ENCODE measurements at regions not wholly inside any gene's neighbourhood (a gene's known extent, or its start where the extent isn't known, plus 50 kb on each side); places are given as distances from the start of the nearest gene placed in this dataset.
"Not testable (repeated sequence)": the region's sequence is repeated elsewhere in the genome, so short reads cannot be mapped to it uniquely, and the experiment has no call there.

- Histone ChIP-seq H3K9me3 (ENCODE audit: control insufficient read depth in 3 of 3, low read length in 3 of 3) (no peaks in the 10 kb centered on the region), H3K36me3 (ENCODE audit: control insufficient read depth in 3 of 3, insufficient read depth in 3 of 3, low read length in 3 of 3) (no peaks in the 10 kb centered on the region), H3K27ac (ENCODE audit: low read depth, low read length) (no peak overlapping the region), H3K4me3 (ENCODE audit: low read length in 3 of 3) (no peak overlapping the region), H3K27me3 (ENCODE audit: control insufficient read depth in 3 of 3, insufficient read depth in 3 of 3, low read length in 3 of 3) (no peaks in the 10 kb centered on the region), H3K9ac (ENCODE audit: low read depth in 1 of 3, low read length in 3 of 3) (no peak overlapping the region), H3K4me1 (ENCODE audit: control insufficient read depth in 3 of 3, insufficient read depth in 3 of 3, low read length in 3 of 3) (no peaks in the 10 kb centered on the region)
These were observed 433.1 kb upstream of the KCNMB2 start for GRCh38 chr3:178103140-178103539.

- H3K4me3 ChIP-seq (ENCODE audit: low read length in 3 of 3), result no peak overlapping the region
- H3K27me3 ChIP-seq (ENCODE audit: control insufficient read depth in 3 of 3, insufficient read depth in 3 of 3, low read length in 3 of 3), result no peaks in the 10 kb centered on the region
- H3K36me3 ChIP-seq (ENCODE audit: control insufficient read depth in 3 of 3, insufficient read depth in 3 of 3, low read length in 3 of 3), result no peaks in the 10 kb centered on the region
- H3K4me1 ChIP-seq (ENCODE audit: control insufficient read depth in 3 of 3, insufficient read depth in 3 of 3, low read length in 3 of 3), result no peaks in the 10 kb centered on the region
- H3K9me3 ChIP-seq (ENCODE audit: control insufficient read depth in 3 of 3, low read length in 3 of 3), result no peaks in the 10 kb centered on the region
- no peak overlapping the region for H3K9ac ChIP-seq (ENCODE audit: low read depth in 1 of 3, low read length in 3 of 3)
- H3K27ac ChIP-seq (ENCODE audit: low read depth, low read length), result no peak overlapping the region
These were observed 428.4 kb upstream of the KCNMB2 start for GRCh38 chr3:178107804-178108203.

GRCh38 chr3:178109691-178110090 lies 426.5 kb upstream of the KCNMB2 start:
- H3K27me3 ChIP-seq (ENCODE audit: control insufficient read depth in 3 of 3, insufficient read depth in 3 of 3, low read length in 3 of 3), result no peaks in the 10 kb centered on the region
- H3K36me3 ChIP-seq (ENCODE audit: control insufficient read depth in 3 of 3, insufficient read depth in 3 of 3, low read length in 3 of 3), result no peaks in the 10 kb centered on the region
- no peak overlapping the region for H3K4me3 ChIP-seq (ENCODE audit: low read length in 3 of 3)
- no peaks in the 10 kb centered on the region for H3K4me1 ChIP-seq (ENCODE audit: control insufficient read depth in 3 of 3, insufficient read depth in 3 of 3, low read length in 3 of 3)
- no peaks in the 10 kb centered on the region for H3K9me3 ChIP-seq (ENCODE audit: control insufficient read depth in 3 of 3, low read length in 3 of 3)
- no peak overlapping the region for H3K9ac ChIP-seq (ENCODE audit: low read depth in 1 of 3, low read length in 3 of 3)
- H3K27ac ChIP-seq (ENCODE audit: low read depth, low read length), result no peak overlapping the region

GRCh38 chr3:178112134-178112533 lies 424.1 kb upstream of the KCNMB2 start:
- H3K4me3 ChIP-seq (ENCODE audit: low read length in 3 of 3), result no peak overlapping the region
- no peaks in the 10 kb centered on the region for H3K9me3 ChIP-seq (ENCODE audit: control insufficient read depth in 3 of 3, low read length in 3 of 3)
- no peaks in the 10 kb centered on the region for H3K4me1 ChIP-seq (ENCODE audit: control insufficient read depth in 3 of 3, insufficient read depth in 3 of 3, low read length in 3 of 3)
- no peaks in the 10 kb centered on the region for H3K36me3 ChIP-seq (ENCODE audit: control insufficient read depth in 3 of 3, insufficient read depth in 3 of 3, low read length in 3 of 3)
- H3K27ac ChIP-seq (ENCODE audit: low read depth, low read length), result no peak overlapping the region
- no peaks in the 10 kb centered on the region for H3K27me3 ChIP-seq (ENCODE audit: control insufficient read depth in 3 of 3, insufficient read depth in 3 of 3, low read length in 3 of 3)
- H3K9ac ChIP-seq (ENCODE audit: low read depth in 1 of 3, low read length in 3 of 3), result no peak overlapping the region

GRCh38 chr3:178112552-178112951 lies 423.7 kb upstream of the KCNMB2 start:
- not testable (repeated sequence) for H3K4me1 ChIP-seq (ENCODE audit: control insufficient read depth in 3 of 3, insufficient read depth in 3 of 3, low read length in 3 of 3); H3K4me3 ChIP-seq (ENCODE audit: low read length in 3 of 3); H3K27me3 ChIP-seq (ENCODE audit: control insufficient read depth in 3 of 3, insufficient read depth in 3 of 3, low read length in 3 of 3); H3K36me3 ChIP-seq (ENCODE audit: control insufficient read depth in 3 of 3, insufficient read depth in 3 of 3, low read length in 3 of 3); H3K9me3 ChIP-seq (ENCODE audit: control insufficient read depth in 3 of 3, low read length in 3 of 3); H3K27ac ChIP-seq (ENCODE audit: low read depth, low read length); H3K9ac ChIP-seq (ENCODE audit: low read depth in 1 of 3, low read length in 3 of 3)

- Histone ChIP-seq H3K27me3 (ENCODE audit: control insufficient read depth in 3 of 3, insufficient read depth in 3 of 3, low read length in 3 of 3) (no peaks in the 10 kb centered on the region), H3K9me3 (ENCODE audit: control insufficient read depth in 3 of 3, low read length in 3 of 3) (no peaks in the 10 kb centered on the region), H3K4me1 (ENCODE audit: control insufficient read depth in 3 of 3, insufficient read depth in 3 of 3, low read length in 3 of 3) (no peaks in the 10 kb centered on the region), H3K4me3 (ENCODE audit: low read length in 3 of 3) (no peak overlapping the region), H3K9ac (ENCODE audit: low read depth in 1 of 3, low read length in 3 of 3) (no peak overlapping the region), H3K27ac (ENCODE audit: low read depth, low read length) (no peak overlapping the region), H3K36me3 (ENCODE audit: control insufficient read depth in 3 of 3, insufficient read depth in 3 of 3, low read length in 3 of 3) (no peaks in the 10 kb centered on the region)
These were observed 418.6 kb upstream of the KCNMB2 start for GRCh38 chr3:178117641-178118040.

GRCh38 chr3:178119608-178120295 lies 416.5 kb upstream of the KCNMB2 start:
- H3K4me1 ChIP-seq (ENCODE audit: control insufficient read depth in 3 of 3, insufficient read depth in 3 of 3, low read length in 3 of 3); H3K9me3 ChIP-seq (ENCODE audit: control insufficient read depth in 3 of 3, low read length in 3 of 3); H3K9ac ChIP-seq (ENCODE audit: low read depth in 1 of 3, low read length in 3 of 3); H3K4me3 ChIP-seq (ENCODE audit: low read length in 3 of 3); H3K36me3 ChIP-seq (ENCODE audit: control insufficient read depth in 3 of 3, insufficient read depth in 3 of 3, low read length in 3 of 3); H3K27me3 ChIP-seq (ENCODE audit: control insufficient read depth in 3 of 3, insufficient read depth in 3 of 3, low read length in 3 of 3); H3K27ac ChIP-seq (ENCODE audit: low read depth, low read length): not testable (repeated sequence)

- Histone ChIP-seq H3K27me3 (ENCODE audit: control insufficient read depth in 3 of 3, insufficient read depth in 3 of 3, low read length in 3 of 3) (no peaks in the 10 kb centered on the region), H3K9me3 (ENCODE audit: control insufficient read depth in 3 of 3, low read length in 3 of 3) (no peaks in the 10 kb centered on the region), H3K36me3 (ENCODE audit: control insufficient read depth in 3 of 3, insufficient read depth in 3 of 3, low read length in 3 of 3) (no peaks in the 10 kb centered on the region), H3K4me1 (ENCODE audit: control insufficient read depth in 3 of 3, insufficient read depth in 3 of 3, low read length in 3 of 3) (no peaks in the 10 kb centered on the region), H3K4me3 (ENCODE audit: low read length in 3 of 3) (no peak overlapping the region), H3K9ac (ENCODE audit: low read depth in 1 of 3, low read length in 3 of 3) (no peak overlapping the region), H3K27ac (ENCODE audit: low read depth, low read length) (no peak overlapping the region)
These were observed 415.9 kb upstream of the KCNMB2 start for GRCh38 chr3:178120367-178120766.

GRCh38 chr3:178126686-178127085 lies 409.6 kb upstream of the KCNMB2 start:
- no peaks in the 10 kb centered on the region for H3K9me3 ChIP-seq (ENCODE audit: control insufficient read depth in 3 of 3, low read length in 3 of 3)
- no peak overlapping the region for H3K9ac ChIP-seq (ENCODE audit: low read depth in 1 of 3, low read length in 3 of 3)
- no peak overlapping the region for H3K4me3 ChIP-seq (ENCODE audit: low read length in 3 of 3)
- H3K36me3 ChIP-seq (ENCODE audit: control insufficient read depth in 3 of 3, insufficient read depth in 3 of 3, low read length in 3 of 3), result no peaks in the 10 kb centered on the region
- no peaks in the 10 kb centered on the region for H3K4me1 ChIP-seq (ENCODE audit: control insufficient read depth in 3 of 3, insufficient read depth in 3 of 3, low read length in 3 of 3)
- no peak overlapping the region for H3K27ac ChIP-seq (ENCODE audit: low read depth, low read length)
- no peaks in the 10 kb centered on the region for H3K27me3 ChIP-seq (ENCODE audit: control insufficient read depth in 3 of 3, insufficient read depth in 3 of 3, low read length in 3 of 3)

- no peaks in the 10 kb centered on the region for H3K27me3 ChIP-seq (ENCODE audit: control insufficient read depth in 3 of 3, insufficient read depth in 3 of 3, low read length in 3 of 3)
- no peak overlapping the region for H3K4me3 ChIP-seq (ENCODE audit: low read length in 3 of 3)
- H3K9me3 ChIP-seq (ENCODE audit: control insufficient read depth in 3 of 3, low read length in 3 of 3), result no peaks in the 10 kb centered on the region
- H3K9ac ChIP-seq (ENCODE audit: low read depth in 1 of 3, low read length in 3 of 3), result no peak overlapping the region
- no peaks in the 10 kb centered on the region for H3K36me3 ChIP-seq (ENCODE audit: control insufficient read depth in 3 of 3, insufficient read depth in 3 of 3, low read length in 3 of 3)
- no peak overlapping the region for H3K27ac ChIP-seq (ENCODE audit: low read depth, low read length)
- no peaks in the 10 kb centered on the region for H3K4me1 ChIP-seq (ENCODE audit: control insufficient read depth in 3 of 3, insufficient read depth in 3 of 3, low read length in 3 of 3)
These were observed 409.0 kb upstream of the KCNMB2 start for GRCh38 chr3:178127221-178127620.

- Histone ChIP-seq H3K4me1 (ENCODE audit: control insufficient read depth in 3 of 3, insufficient read depth in 3 of 3, low read length in 3 of 3) (no peaks in the 10 kb centered on the region), H3K4me3 (ENCODE audit: low read length in 3 of 3) (no peak overlapping the region), H3K27ac (ENCODE audit: low read depth, low read length) (no peak overlapping the region), H3K9me3 (ENCODE audit: control insufficient read depth in 3 of 3, low read length in 3 of 3) (no peaks in the 10 kb centered on the region), H3K27me3 (ENCODE audit: control insufficient read depth in 3 of 3, insufficient read depth in 3 of 3, low read length in 3 of 3) (no peaks in the 10 kb centered on the region), H3K9ac (ENCODE audit: low read depth in 1 of 3, low read length in 3 of 3) (no peak overlapping the region), H3K36me3 (ENCODE audit: control insufficient read depth in 3 of 3, insufficient read depth in 3 of 3, low read length in 3 of 3) (no peaks in the 10 kb centered on the region)
These were observed 407.1 kb upstream of the KCNMB2 start for GRCh38 chr3:178129109-178129508.

All from skeletal muscle tissue (tissue), 3 donors.